Inflammatory macrophage (primary cell): ENCODE measurements at regions not wholly inside any gene's neighbourhood (a gene's known extent, or its start where the extent isn't known, plus 50 kb on each side); places are given as distances from the start of the nearest gene placed in this dataset.

ENCODE experiments used
- DNase-seq, 2 donors: peaks; one replicate each; pipeline ENCODE4 v3.0.0-alpha.2; 2020 to 2022

- no peak for DNase-seq
Measured at GRCh38 chr7:32140210-32140939, 70.2 kb upstream of the PDE1C start.

- DNase-seq, result no peak
Measured at GRCh38 chr7:32137059-32137458, 66.9 kb upstream of the PDE1C start.

- no peak for DNase-seq
Measured at GRCh38 chr7:32131091-32131490, 60.9 kb upstream of the PDE1C start.

GRCh38 chr7:32126843-32127242, 56.6 kb upstream of the PDE1C start:
- no peak for DNase-seq
